Hypothalamus (tissue), 51 donors: ENCODE measurements at regions not wholly inside any gene's neighbourhood (a gene's known extent, or its start where the extent isn't known, plus 50 kb on each side); places are given as distances from the start of the nearest gene placed in this dataset.

Experiments
- DNase-seq, 51 donors: peaks; one replicate each; lab custom pipeline; 2025; lab: John Stamatoyannopoulos, UW

- DNase-seq, result no peak
Measured at GRCh38 chr9:7360513-7360912, 439.1 kb downstream of the DMAC1 start.

- DNase-seq, result peak in 1 of 51 donors; percentile 4
Measured at GRCh38 chr9:7358876-7359275, 440.7 kb downstream of the DMAC1 start.

- no peak for DNase-seq
Measured at GRCh38 chr9:7354704-7355103, 444.9 kb downstream of the DMAC1 start.

- no peak for DNase-seq
Measured at GRCh38 chr9:7348692-7349091, 450.9 kb downstream of the DMAC1 start.

GRCh38 chr9:7347556-7347955, 452.0 kb downstream of the DMAC1 start:
- DNase-seq, result no peak

- no peak for DNase-seq
Measured at GRCh38 chr9:7346144-7346543, 453.4 kb downstream of the DMAC1 start.

- DNase-seq, result no peak
Measured at GRCh38 chr9:7342736-7343135, 456.8 kb downstream of the DMAC1 start.

GRCh38 chr9:7342229-7342628, 457.3 kb downstream of the DMAC1 start:
- no peak for DNase-seq

GRCh38 chr9:7341571-7341970, 458.0 kb downstream of the DMAC1 start:
- no peak for DNase-seq

- DNase-seq, result no peak
Measured at GRCh38 chr9:7340451-7340850, 459.1 kb downstream of the DMAC1 start.

- no peak for DNase-seq
Measured at GRCh38 chr9:7338586-7339281, 460.8 kb downstream of the DMAC1 start.

- DNase-seq, result no peak
Measured at GRCh38 chr9:7336356-7337065, 463.1 kb downstream of the DMAC1 start.

- no peak for DNase-seq
Measured at GRCh38 chr9:7333719-7334118, 465.9 kb downstream of the DMAC1 start.

- no peak for DNase-seq
Measured at GRCh38 chr9:7332780-7333179, 466.8 kb downstream of the DMAC1 start.

GRCh38 chr9:7328453-7328852, 471.1 kb downstream of the DMAC1 start:
- DNase-seq, result no peak

GRCh38 chr9:7325995-7326394, 473.6 kb downstream of the DMAC1 start:
- DNase-seq, result no peak

GRCh38 chr9:7324152-7324598, 475.4 kb downstream of the DMAC1 start:
- DNase-seq, result no peak

- DNase-seq, result no peak
Measured at GRCh38 chr9:7320841-7321240, 478.7 kb downstream of the DMAC1 start.

GRCh38 chr9:7320139-7320538, 479.4 kb downstream of the DMAC1 start:
- DNase-seq, result no peak

- no peak for DNase-seq
Measured at GRCh38 chr9:7318920-7319319, 480.7 kb downstream of the DMAC1 start.

GRCh38 chr9:7316967-7317366, 482.6 kb downstream of the DMAC1 start:
- no peak for DNase-seq

GRCh38 chr9:7316166-7316795, 483.3 kb downstream of the DMAC1 start:
- no peak for DNase-seq
